ENCODE measurements at regions not wholly inside any gene's neighbourhood (a gene's known extent, or its start where the extent isn't known, plus 50 kb on each side); places are given as distances from the start of the nearest gene placed in this dataset.

- Histone ChIP-seq H3K9me3 (ENCODE audit: control insufficient read depth in 3 of 3, low read length in 3 of 3) (no peaks in the 10 kb centered on the region), H3K36me3 (ENCODE audit: control insufficient read depth in 3 of 3, insufficient read depth in 3 of 3, low read length in 3 of 3) (no peaks in the 10 kb centered on the region), H3K4me3 (ENCODE audit: low read length in 3 of 3) (no peak overlapping the region), H3K27me3 (ENCODE audit: control insufficient read depth in 3 of 3, insufficient read depth in 3 of 3, low read length in 3 of 3) (no peaks in the 10 kb centered on the region), H3K9ac (ENCODE audit: low read depth in 1 of 3, low read length in 3 of 3) (no peak overlapping the region), H3K27ac (ENCODE audit: low read depth, low read length) (no peak overlapping the region), H3K4me1 (ENCODE audit: control insufficient read depth in 3 of 3, insufficient read depth in 3 of 3, low read length in 3 of 3) (peaks cover 0 to 6% (median 6%) of the 10 kb centered on the region in 3 donors)
Measured at GRCh38 chr2:8549942-8550341, 131.9 kb upstream of the ID2 start.

GRCh38 chr2:8550481-8550880 lies 131.4 kb upstream of the ID2 start:
- peaks cover 0 to 2% (median 0%) of the 10 kb centered on the region in 3 donors for H3K9me3 ChIP-seq (ENCODE audit: control insufficient read depth in 3 of 3, low read length in 3 of 3)
- no peak overlapping the region for H3K27ac ChIP-seq (ENCODE audit: low read depth, low read length)
- H3K4me3 ChIP-seq (ENCODE audit: low read length in 3 of 3), result no peak overlapping the region
- H3K4me1 ChIP-seq (ENCODE audit: control insufficient read depth in 3 of 3, insufficient read depth in 3 of 3, low read length in 3 of 3), result peaks cover 0 to under 1% (median under 1%) of the 10 kb centered on the region in 3 donors
- H3K9ac ChIP-seq (ENCODE audit: low read depth in 1 of 3, low read length in 3 of 3), result no peak overlapping the region
- no peaks in the 10 kb centered on the region for H3K36me3 ChIP-seq (ENCODE audit: control insufficient read depth in 3 of 3, insufficient read depth in 3 of 3, low read length in 3 of 3)
- no peaks in the 10 kb centered on the region for H3K27me3 ChIP-seq (ENCODE audit: control insufficient read depth in 3 of 3, insufficient read depth in 3 of 3, low read length in 3 of 3)

- Histone ChIP-seq H3K36me3 (ENCODE audit: control insufficient read depth in 3 of 3, insufficient read depth in 3 of 3, low read length in 3 of 3) (no peaks in the 10 kb centered on the region), H3K27ac (ENCODE audit: low read depth, low read length) (no peak overlapping the region), H3K4me3 (ENCODE audit: low read length in 3 of 3) (no peak overlapping the region), H3K9ac (ENCODE audit: low read depth in 1 of 3, low read length in 3 of 3) (no peak overlapping the region), H3K9me3 (ENCODE audit: control insufficient read depth in 3 of 3, low read length in 3 of 3) (peaks cover 0 to 2% (median 0%) of the 10 kb centered on the region in 3 donors), H3K27me3 (ENCODE audit: control insufficient read depth in 3 of 3, insufficient read depth in 3 of 3, low read length in 3 of 3) (no peaks in the 10 kb centered on the region), H3K4me1 (ENCODE audit: control insufficient read depth in 3 of 3, insufficient read depth in 3 of 3, low read length in 3 of 3) (no peaks in the 10 kb centered on the region)
Measured at GRCh38 chr2:8550937-8551621, 130.8 kb upstream of the ID2 start.

- Histone ChIP-seq H3K27ac (ENCODE audit: low read depth, low read length) (no peak overlapping the region), H3K36me3 (ENCODE audit: control insufficient read depth in 3 of 3, insufficient read depth in 3 of 3, low read length in 3 of 3) (no peaks in the 10 kb centered on the region), H3K27me3 (ENCODE audit: control insufficient read depth in 3 of 3, insufficient read depth in 3 of 3, low read length in 3 of 3) (no peaks in the 10 kb centered on the region), H3K9me3 (ENCODE audit: control insufficient read depth in 3 of 3, low read length in 3 of 3) (peaks cover 0 to 2% (median 0%) of the 10 kb centered on the region in 3 donors), H3K9ac (ENCODE audit: low read depth in 1 of 3, low read length in 3 of 3) (no peak overlapping the region), H3K4me1 (ENCODE audit: control insufficient read depth in 3 of 3, insufficient read depth in 3 of 3, low read length in 3 of 3) (no peaks in the 10 kb centered on the region), H3K4me3 (ENCODE audit: low read length in 3 of 3) (no peak overlapping the region)
Measured at GRCh38 chr2:8551622-8552074, 130.2 kb upstream of the ID2 start.

GRCh38 chr2:8552293-8552801 lies 129.5 kb upstream of the ID2 start:
- Histone ChIP-seq H3K4me1 (ENCODE audit: control insufficient read depth in 3 of 3, insufficient read depth in 3 of 3, low read length in 3 of 3) (no peaks in the 10 kb centered on the region), H3K36me3 (ENCODE audit: control insufficient read depth in 3 of 3, insufficient read depth in 3 of 3, low read length in 3 of 3) (no peaks in the 10 kb centered on the region), H3K27me3 (ENCODE audit: control insufficient read depth in 3 of 3, insufficient read depth in 3 of 3, low read length in 3 of 3) (no peaks in the 10 kb centered on the region), H3K27ac (ENCODE audit: low read depth, low read length) (no peak overlapping the region), H3K4me3 (ENCODE audit: low read length in 3 of 3) (no peak overlapping the region), H3K9ac (ENCODE audit: low read depth in 1 of 3, low read length in 3 of 3) (no peak overlapping the region), H3K9me3 (ENCODE audit: control insufficient read depth in 3 of 3, low read length in 3 of 3) (peaks cover 0 to 2% (median 0%) of the 10 kb centered on the region in 3 donors)

GRCh38 chr2:8553643-8554042 lies 128.2 kb upstream of the ID2 start:
- H3K4me1 ChIP-seq (ENCODE audit: control insufficient read depth in 3 of 3, insufficient read depth in 3 of 3, low read length in 3 of 3), result no peaks in the 10 kb centered on the region
- no peak overlapping the region for H3K9ac ChIP-seq (ENCODE audit: low read depth in 1 of 3, low read length in 3 of 3)
- no peak overlapping the region for H3K4me3 ChIP-seq (ENCODE audit: low read length in 3 of 3)
- peaks cover 0 to 5% (median 0%) of the 10 kb centered on the region in 3 donors for H3K9me3 ChIP-seq (ENCODE audit: control insufficient read depth in 3 of 3, low read length in 3 of 3)
- no peak overlapping the region for H3K27ac ChIP-seq (ENCODE audit: low read depth, low read length)
- H3K36me3 ChIP-seq (ENCODE audit: control insufficient read depth in 3 of 3, insufficient read depth in 3 of 3, low read length in 3 of 3), result no peaks in the 10 kb centered on the region
- no peaks in the 10 kb centered on the region for H3K27me3 ChIP-seq (ENCODE audit: control insufficient read depth in 3 of 3, insufficient read depth in 3 of 3, low read length in 3 of 3)

- Histone ChIP-seq H3K9me3 (ENCODE audit: control insufficient read depth in 3 of 3, low read length in 3 of 3) (peaks cover 0 to 5% (median 5%) of the 10 kb centered on the region in 3 donors), H3K27me3 (ENCODE audit: control insufficient read depth in 3 of 3, insufficient read depth in 3 of 3, low read length in 3 of 3) (no peaks in the 10 kb centered on the region)
Measured at GRCh38 chr2:8554296-8554806, 127.5 kb upstream of the ID2 start.

GRCh38 chr2:8555543-8555942 lies 126.3 kb upstream of the ID2 start:
- H3K9me3 ChIP-seq (ENCODE audit: control insufficient read depth in 3 of 3, low read length in 3 of 3), result peaks cover 0 to 5% (median 5%) of the 10 kb centered on the region in 3 donors
- H3K4me3 ChIP-seq (ENCODE audit: low read length in 3 of 3), result no peak overlapping the region
- no peak overlapping the region for H3K27ac ChIP-seq (ENCODE audit: low read depth, low read length)
- no peaks in the 10 kb centered on the region for H3K4me1 ChIP-seq (ENCODE audit: control insufficient read depth in 3 of 3, insufficient read depth in 3 of 3, low read length in 3 of 3)
- no peak overlapping the region for H3K9ac ChIP-seq (ENCODE audit: low read depth in 1 of 3, low read length in 3 of 3)
- H3K27me3 ChIP-seq (ENCODE audit: control insufficient read depth in 3 of 3, insufficient read depth in 3 of 3, low read length in 3 of 3), result no peaks in the 10 kb centered on the region
- H3K36me3 ChIP-seq (ENCODE audit: control insufficient read depth in 3 of 3, insufficient read depth in 3 of 3, low read length in 3 of 3), result no peaks in the 10 kb centered on the region

More at GRCh38 chr2:8554296-8554806, 127.5 kb upstream of the ID2 start:
- Histone ChIP-seq H3K4me3 (ENCODE audit: low read length in 3 of 3) (no peak overlapping the region), H3K36me3 (ENCODE audit: control insufficient read depth in 3 of 3, insufficient read depth in 3 of 3, low read length in 3 of 3) (no peaks in the 10 kb centered on the region), H3K9ac (ENCODE audit: low read depth in 1 of 3, low read length in 3 of 3) (no peak overlapping the region), H3K27ac (ENCODE audit: low read depth, low read length) (no peak overlapping the region), H3K4me1 (ENCODE audit: control insufficient read depth in 3 of 3, insufficient read depth in 3 of 3, low read length in 3 of 3) (no peaks in the 10 kb centered on the region)

- Histone ChIP-seq H3K27ac (ENCODE audit: low read depth, low read length) (no peak overlapping the region), H3K36me3 (ENCODE audit: control insufficient read depth in 3 of 3, insufficient read depth in 3 of 3, low read length in 3 of 3) (no peaks in the 10 kb centered on the region), H3K4me1 (ENCODE audit: control insufficient read depth in 3 of 3, insufficient read depth in 3 of 3, low read length in 3 of 3) (no peaks in the 10 kb centered on the region), H3K4me3 (ENCODE audit: low read length in 3 of 3) (no peak overlapping the region), H3K27me3 (ENCODE audit: control insufficient read depth in 3 of 3, insufficient read depth in 3 of 3, low read length in 3 of 3) (no peaks in the 10 kb centered on the region), H3K9me3 (ENCODE audit: control insufficient read depth in 3 of 3, low read length in 3 of 3) (peaks cover 0 to 5% (median 5%) of the 10 kb centered on the region in 3 donors), H3K9ac (ENCODE audit: low read depth in 1 of 3, low read length in 3 of 3) (no peak overlapping the region)
Measured at GRCh38 chr2:8558096-8558495, 123.8 kb upstream of the ID2 start.

- no peaks in the 10 kb centered on the region for H3K27me3 ChIP-seq (ENCODE audit: control insufficient read depth in 3 of 3, insufficient read depth in 3 of 3, low read length in 3 of 3)
- no peak overlapping the region for H3K4me3 ChIP-seq (ENCODE audit: low read length in 3 of 3)
- no peaks in the 10 kb centered on the region for H3K4me1 ChIP-seq (ENCODE audit: control insufficient read depth in 3 of 3, insufficient read depth in 3 of 3, low read length in 3 of 3)
- no peaks in the 10 kb centered on the region for H3K36me3 ChIP-seq (ENCODE audit: control insufficient read depth in 3 of 3, insufficient read depth in 3 of 3, low read length in 3 of 3)
- H3K27ac ChIP-seq (ENCODE audit: low read depth, low read length), result no peak overlapping the region
- H3K9me3 ChIP-seq (ENCODE audit: control insufficient read depth in 3 of 3, low read length in 3 of 3), result peaks cover 0 to 5% (median 5%) of the 10 kb centered on the region in 3 donors
- H3K9ac ChIP-seq (ENCODE audit: low read depth in 1 of 3, low read length in 3 of 3), result no peak overlapping the region
Measured at GRCh38 chr2:8558956-8559355, 122.9 kb upstream of the ID2 start.
